ENCODE measurements at regions not wholly inside any gene's neighbourhood (a gene's known extent, or its start where the extent isn't known, plus 50 kb on each side); places are given as distances from the start of the nearest gene placed in this dataset.

DNA sequence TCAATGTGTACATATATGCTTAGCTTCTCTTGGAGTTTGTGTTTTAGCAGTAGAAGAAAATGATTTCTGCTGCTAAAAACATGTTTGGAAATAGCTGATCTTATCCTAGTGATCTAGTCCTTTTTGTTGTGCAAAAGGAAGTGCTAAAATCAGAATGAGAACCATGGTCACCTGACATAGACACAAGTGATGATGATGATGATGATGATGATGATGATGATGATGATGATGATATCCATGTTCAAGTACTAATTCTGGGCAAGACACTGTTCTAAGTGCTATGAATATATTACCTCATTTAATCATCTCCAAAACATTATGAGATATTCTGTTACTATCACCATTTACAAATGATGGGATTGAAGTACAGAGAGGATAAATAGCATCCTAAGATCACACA lies 79.8 kb downstream of the ANKEF1 start:
- TF ChIP-seq, protein P1, sequence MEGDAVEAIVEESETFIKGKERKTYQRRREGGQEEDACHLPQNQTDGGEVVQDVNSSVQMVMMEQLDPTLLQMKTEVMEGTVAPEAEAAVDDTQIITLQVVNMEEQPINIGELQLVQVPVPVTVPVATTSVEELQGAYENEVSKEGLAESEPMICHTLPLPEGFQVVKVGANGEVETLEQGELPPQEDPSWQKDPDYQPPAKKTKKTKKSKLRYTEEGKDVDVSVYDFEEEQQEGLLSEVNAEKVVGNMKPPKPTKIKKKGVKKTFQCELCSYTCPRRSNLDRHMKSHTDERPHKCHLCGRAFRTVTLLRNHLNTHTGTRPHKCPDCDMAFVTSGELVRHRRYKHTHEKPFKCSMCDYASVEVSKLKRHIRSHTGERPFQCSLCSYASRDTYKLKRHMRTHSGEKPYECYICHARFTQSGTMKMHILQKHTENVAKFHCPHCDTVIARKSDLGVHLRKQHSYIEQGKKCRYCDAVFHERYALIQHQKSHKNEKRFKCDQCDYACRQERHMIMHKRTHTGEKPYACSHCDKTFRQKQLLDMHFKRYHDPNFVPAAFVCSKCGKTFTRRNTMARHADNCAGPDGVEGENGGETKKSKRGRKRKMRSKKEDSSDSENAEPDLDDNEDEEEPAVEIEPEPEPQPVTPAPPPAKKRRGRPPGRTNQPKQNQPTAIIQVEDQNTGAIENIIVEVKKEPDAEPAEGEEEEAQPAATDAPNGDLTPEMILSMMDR (IDR thresholded peaks at IDR 0.05) = no peak
- no peak for TF ChIP-seq POLR2A (IDR thresholded peaks at IDR 0.05)

All from right lobe of liver (tissue), 4 donors.